ENCODE measurements at regions not wholly inside any gene's neighbourhood (a gene's known extent, or its start where the extent isn't known, plus 50 kb on each side); places are given as distances from the start of the nearest gene placed in this dataset.

GRCh38 chr10:128369101-128369650 is 243.0 kb upstream of the MKI67 start:
- no peak for TF ChIP-seq CTCF (IDR thresholded peaks at IDR 0.05)
- Mint-ChIP-seq H3K4me3 (no peak overlapping the region), H3K9me3 (peaks cover 78% of the 10 kb centered on the region), H3K27me3 (ENCODE audit: insufficient read depth) (no peaks in the 10 kb centered on the region; the same call in none of the 2 replicates), H3K36me3 (ENCODE audit: low read depth) (peaks cover 12% of the 10 kb centered on the region; the same call in 1 of the 2 replicates), H3K27ac (no peak overlapping the region), H3K4me1 (ENCODE audit: low read depth) (no peaks in the 10 kb centered on the region)
- DNase-seq, result no peak

GRCh38 chr10:128373071-128373749 is 247.0 kb upstream of the MKI67 start:
- Mint-ChIP-seq H3K9me3 (peaks cover 70% of the 10 kb centered on the region), H3K27me3 (ENCODE audit: insufficient read depth) (no peaks in the 10 kb centered on the region; the same call in 1 of the 2 replicates), H3K36me3 (ENCODE audit: low read depth) (peaks cover 12% of the 10 kb centered on the region; the same call in 1 of the 2 replicates), H3K4me3 (no peak overlapping the region), H3K27ac (no peak overlapping the region), H3K4me1 (ENCODE audit: low read depth) (no peaks in the 10 kb centered on the region)
- no peak for DNase-seq
- no peak for TF ChIP-seq CTCF (IDR thresholded peaks at IDR 0.05)

- no peak overlapping the region for H3K4me3 Mint-ChIP-seq
- TF ChIP-seq CTCF (IDR thresholded peaks at IDR 0.05), result no peak
- H3K27me3 Mint-ChIP-seq (ENCODE audit: insufficient read depth), result no peaks in the 10 kb centered on the region; the same call in 1 of the 2 replicates
- peaks cover 12% of the 10 kb centered on the region; the same call in 1 of the 2 replicates for H3K36me3 Mint-ChIP-seq (ENCODE audit: low read depth)
- peaks cover 70% of the 10 kb centered on the region for H3K9me3 Mint-ChIP-seq
- no peaks in the 10 kb centered on the region for H3K4me1 Mint-ChIP-seq (ENCODE audit: low read depth)
- no peak for DNase-seq
- H3K27ac Mint-ChIP-seq, result no peak overlapping the region
Observed at GRCh38 chr10:128373831-128374230, 247.6 kb upstream of the MKI67 start.

- TF ChIP-seq CTCF (IDR thresholded peaks at IDR 0.05), result no peak
- Mint-ChIP-seq H3K9me3 (peaks cover 76% of the 10 kb centered on the region), H3K27me3 (ENCODE audit: insufficient read depth) (no peaks in the 10 kb centered on the region; the same call in 1 of the 2 replicates), H3K4me1 (ENCODE audit: low read depth) (no peaks in the 10 kb centered on the region), H3K36me3 (ENCODE audit: low read depth) (peaks cover 10% of the 10 kb centered on the region; the same call in 1 of the 2 replicates), H3K27ac (no peak overlapping the region), H3K4me3 (no peak overlapping the region)
- DNase-seq, result no peak
Observed at GRCh38 chr10:128375171-128375570, 248.9 kb upstream of the MKI67 start.

GRCh38 chr10:128377364-128377987 is 251.3 kb upstream of the MKI67 start:
- no peak for DNase-seq
- TF ChIP-seq CTCF (IDR thresholded peaks at IDR 0.05), result no peak
- H3K27ac Mint-ChIP-seq, result no peak overlapping the region
- peaks cover 68% of the 10 kb centered on the region for H3K9me3 Mint-ChIP-seq
- H3K36me3 Mint-ChIP-seq (ENCODE audit: low read depth), result peaks cover 5% of the 10 kb centered on the region; the same call in 1 of the 2 replicates
- H3K27me3 Mint-ChIP-seq (ENCODE audit: insufficient read depth), result no peaks in the 10 kb centered on the region; the same call in 1 of the 2 replicates
- H3K4me3 Mint-ChIP-seq, result no peak overlapping the region
- no peaks in the 10 kb centered on the region for H3K4me1 Mint-ChIP-seq (ENCODE audit: low read depth)

Data from HFFc6 (cell line).